Skeletal muscle satellite cell (primary cell): ENCODE measurements at regions not wholly inside any gene's neighbourhood (a gene's known extent, or its start where the extent isn't known, plus 50 kb on each side); places are given as distances from the start of the nearest gene placed in this dataset.

ENCODE experiments used
- H3K27me3 ChIP-seq: 2 replicates; pipeline ENCODE4 v1.7.0; 2013; ENCODE audit warnings: low read length; ENCODE audit not compliant: control insufficient read depth, insufficient read depth
- H3K36me3 ChIP-seq: 2 replicates; pipeline ENCODE4 v1.7.0; 2013; ENCODE audit warnings: mild to moderate bottlenecking, control low read depth, low read length; ENCODE audit not compliant: insufficient read depth
- H3K4me1 ChIP-seq: 2 replicates; pipeline ENCODE4 v1.7.0; 2013; ENCODE audit warnings: low read length; ENCODE audit not compliant: control insufficient read depth, insufficient read depth
- H3K4me2 ChIP-seq: 2 replicates; pipeline ENCODE4 v1.7.0; 2013; ENCODE audit warnings: mild to moderate bottlenecking, low read length
- H3K4me3 ChIP-seq: 2 replicates; pipeline ENCODE4 v1.7.0; 2013; ENCODE audit warnings: low read length
- H3K9ac ChIP-seq: 2 replicates; pipeline ENCODE4 v1.7.0; 2013; ENCODE audit warnings: mild to moderate bottlenecking, low read depth, low read length, moderate library complexity
- H3K9me3 ChIP-seq: replicated peaks from 2 replicates; pipeline ENCODE4 v1.7.0; 2013; ENCODE audit warnings: mild to moderate bottlenecking, control low read depth, low read length

GRCh38 chr9:38215465-38215864 lies 146.4 kb upstream of the SHB start:
- no peak overlapping the region for H3K4me2 ChIP-seq
- no peak overlapping the region for H3K9ac ChIP-seq
- no peak overlapping the region for H3K4me3 ChIP-seq
- H3K9me3 ChIP-seq, result no peaks in the 10 kb centered on the region
- no peaks in the 10 kb centered on the region for H3K36me3 ChIP-seq
- H3K4me1 ChIP-seq, result no peaks in the 10 kb centered on the region
- peaks cover 36% of the 10 kb centered on the region for H3K27me3 ChIP-seq

GRCh38 chr9:38214432-38214831 lies 145.4 kb upstream of the SHB start:
- Histone ChIP-seq H3K9ac (no peak overlapping the region), H3K27me3 (peaks cover 37% of the 10 kb centered on the region), H3K4me1 (no peaks in the 10 kb centered on the region), H3K36me3 (no peaks in the 10 kb centered on the region), H3K4me2 (no peak overlapping the region), H3K4me3 (no peak overlapping the region), H3K9me3 (no peaks in the 10 kb centered on the region)

GRCh38 chr9:38213631-38214299 lies 144.7 kb upstream of the SHB start:
- Histone ChIP-seq H3K9ac (no peak overlapping the region), H3K4me2 (no peak overlapping the region), H3K4me1 (no peaks in the 10 kb centered on the region), H3K36me3 (no peaks in the 10 kb centered on the region), H3K9me3 (no peaks in the 10 kb centered on the region), H3K4me3 (no peak overlapping the region), H3K27me3 (peaks cover 37% of the 10 kb centered on the region)

GRCh38 chr9:38212016-38212415 lies 143.0 kb upstream of the SHB start:
- H3K4me1 ChIP-seq, result no peaks in the 10 kb centered on the region
- no peaks in the 10 kb centered on the region for H3K9me3 ChIP-seq
- no peak overlapping the region for H3K9ac ChIP-seq
- H3K4me2 ChIP-seq, result no peak overlapping the region
- no peaks in the 10 kb centered on the region for H3K36me3 ChIP-seq
- H3K27me3 ChIP-seq, result peaks cover 33% of the 10 kb centered on the region
- no peak overlapping the region for H3K4me3 ChIP-seq

GRCh38 chr9:38211002-38211401 lies 142.0 kb upstream of the SHB start:
- Histone ChIP-seq H3K4me1 (no peaks in the 10 kb centered on the region), H3K27me3 (peaks cover 28% of the 10 kb centered on the region), H3K4me2 (no peak overlapping the region), H3K9me3 (no peaks in the 10 kb centered on the region), H3K36me3 (no peaks in the 10 kb centered on the region), H3K4me3 (no peak overlapping the region), H3K9ac (no peak overlapping the region)

- Histone ChIP-seq H3K4me2 (no peak overlapping the region), H3K36me3 (no peaks in the 10 kb centered on the region), H3K27me3 (peaks cover 23% of the 10 kb centered on the region), H3K9me3 (no peaks in the 10 kb centered on the region), H3K4me3 (no peak overlapping the region), H3K9ac (no peak overlapping the region), H3K4me1 (no peaks in the 10 kb centered on the region)
Observed at GRCh38 chr9:38208206-38208901, 139.3 kb upstream of the SHB start.

GRCh38 chr9:38207247-38207778 lies 138.3 kb upstream of the SHB start:
- Histone ChIP-seq H3K36me3 (no peaks in the 10 kb centered on the region), H3K4me3 (no peak overlapping the region), H3K9ac (no peak overlapping the region), H3K4me2 (no peak overlapping the region), H3K9me3 (no peaks in the 10 kb centered on the region), H3K4me1 (no peaks in the 10 kb centered on the region), H3K27me3 (peaks cover 21% of the 10 kb centered on the region)

GRCh38 chr9:38205279-38205678 lies 136.3 kb upstream of the SHB start:
- no peaks in the 10 kb centered on the region for H3K36me3 ChIP-seq

GRCh38 chr9:38202336-38202938 lies 133.4 kb upstream of the SHB start:
- Histone ChIP-seq H3K9me3 (no peaks in the 10 kb centered on the region), H3K9ac (no peak overlapping the region), H3K27me3 (peaks cover 36% of the 10 kb centered on the region), H3K4me1 (no peaks in the 10 kb centered on the region), H3K36me3 (no peaks in the 10 kb centered on the region), H3K4me3 (no peak overlapping the region), H3K4me2 (no peak overlapping the region)

More at GRCh38 chr9:38205279-38205678, 136.3 kb upstream of the SHB start:
- Histone ChIP-seq H3K4me1 (no peaks in the 10 kb centered on the region), H3K9ac (no peak overlapping the region), H3K27me3 (peaks cover 18% of the 10 kb centered on the region), H3K4me3 (no peak overlapping the region), H3K4me2 (no peak overlapping the region), H3K9me3 (no peaks in the 10 kb centered on the region)

GRCh38 chr9:38201844-38202243 lies 132.8 kb upstream of the SHB start:
- Histone ChIP-seq H3K9me3 (no peaks in the 10 kb centered on the region), H3K9ac (no peak overlapping the region), H3K27me3 (peaks cover 40% of the 10 kb centered on the region), H3K4me1 (no peaks in the 10 kb centered on the region), H3K4me2 (no peak overlapping the region), H3K36me3 (no peaks in the 10 kb centered on the region), H3K4me3 (no peak overlapping the region)

- no peak overlapping the region for H3K4me2 ChIP-seq
Observed at GRCh38 chr9:38200431-38200830, 131.4 kb upstream of the SHB start.

More at GRCh38 chr9:38200431-38200830, 131.4 kb upstream of the SHB start:
- no peaks in the 10 kb centered on the region for H3K9me3 ChIP-seq
- H3K36me3 ChIP-seq, result no peaks in the 10 kb centered on the region
- H3K9ac ChIP-seq, result no peak overlapping the region
- H3K27me3 ChIP-seq, result peaks cover 37% of the 10 kb centered on the region
- H3K4me1 ChIP-seq, result no peaks in the 10 kb centered on the region
- H3K4me3 ChIP-seq, result no peak overlapping the region
